NCI-H1930 (cell line): ENCODE measurements at regions not wholly inside any gene's neighbourhood (a gene's known extent, or its start where the extent isn't known, plus 50 kb on each side); places are given as distances from the start of the nearest gene placed in this dataset.
A peak's percentile ranks its signal among the peaks of the same experiment; 100 is the strongest.
"Not testable (repeated sequence)": the region's sequence is repeated elsewhere in the genome, so short reads cannot be mapped to it uniquely, and the experiment has no call there.

Experiments
- DNase-seq, 2 experiments: peaks; one replicate each; lab custom pipeline; 2025; lab: John Stamatoyannopoulos, UW

DNA sequence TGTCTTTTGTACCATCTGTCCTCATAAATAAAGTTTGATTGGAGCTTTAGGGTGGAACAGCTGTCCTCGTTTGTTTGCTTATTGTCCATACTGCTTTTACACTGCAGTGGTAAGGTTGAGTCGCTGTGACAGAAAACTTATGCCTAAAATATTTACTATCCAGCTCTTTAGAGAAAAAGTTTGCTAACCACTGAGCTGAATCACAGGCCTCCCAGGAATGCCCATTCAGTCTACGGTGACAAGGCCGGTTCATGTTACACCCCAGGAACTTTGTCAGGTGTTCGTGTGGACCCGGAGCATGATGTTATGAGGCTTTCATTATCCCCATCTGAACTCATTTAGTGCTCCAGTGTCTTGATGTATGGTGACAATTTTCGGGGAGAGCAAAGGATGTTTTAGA lies 401.1 kb downstream of the SAMD5 start:
- DNase-seq, result no peak

DNA sequence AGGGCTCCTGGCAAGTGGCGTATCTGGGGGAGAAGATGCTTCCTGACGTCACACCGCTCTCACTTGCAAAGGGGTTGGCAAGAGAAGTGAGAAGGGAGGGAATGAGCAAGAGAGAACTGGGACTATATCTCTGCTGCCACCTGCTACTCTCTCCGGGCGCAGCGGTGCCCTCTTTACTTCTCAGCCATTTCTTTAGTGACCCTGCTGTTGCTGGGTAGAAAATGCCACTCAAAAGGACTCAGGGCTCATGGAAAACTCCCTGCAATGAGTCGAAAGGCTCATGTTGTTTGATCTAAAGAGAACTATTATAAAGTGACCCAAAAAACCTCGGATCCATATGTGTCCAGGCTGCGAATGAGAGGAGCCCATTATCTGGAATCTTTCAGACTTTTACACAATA lies 401.8 kb downstream of the SAMD5 start:
- no peak for DNase-seq

DNA sequence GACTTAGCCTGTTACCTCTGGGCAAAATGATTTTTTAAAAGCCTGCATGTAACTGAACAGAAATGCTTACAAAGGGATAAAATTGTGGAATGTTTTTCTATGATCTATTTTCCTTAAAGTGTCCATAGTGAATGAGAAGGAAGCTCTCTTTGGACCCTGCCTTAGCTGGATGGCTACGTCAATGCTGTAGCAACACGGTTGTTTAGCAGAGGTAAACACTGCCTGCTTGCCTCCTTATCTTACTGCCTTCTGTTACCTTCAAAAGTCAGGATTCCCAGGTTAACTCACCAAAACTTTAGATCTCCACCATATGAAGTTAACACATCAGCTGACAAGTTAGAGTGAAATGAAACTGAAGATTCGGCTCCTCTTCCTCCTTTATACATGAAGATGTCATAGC lies 402.6 kb downstream of the SAMD5 start:
- no peak for DNase-seq

DNA sequence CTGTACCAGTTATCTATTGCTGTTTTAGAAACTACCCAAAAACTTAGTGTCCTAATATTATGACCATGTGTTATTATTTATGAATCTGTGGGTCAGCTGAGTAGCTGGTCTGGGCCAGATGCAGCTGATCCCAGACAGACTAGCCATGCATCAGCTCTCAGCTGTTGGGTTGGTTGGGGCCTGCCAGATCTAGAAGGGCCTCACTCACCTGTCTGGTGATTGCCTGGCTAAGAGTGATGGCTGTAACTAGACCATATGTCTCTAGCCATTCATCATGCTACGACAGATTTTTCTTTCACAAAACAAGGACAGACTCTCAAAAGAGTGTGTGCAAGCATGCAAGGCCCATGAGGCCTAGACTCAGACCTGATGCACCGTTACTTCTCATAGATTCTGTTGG lies 403.2 kb downstream of the SAMD5 start:
- DNase-seq, result no peak

DNA sequence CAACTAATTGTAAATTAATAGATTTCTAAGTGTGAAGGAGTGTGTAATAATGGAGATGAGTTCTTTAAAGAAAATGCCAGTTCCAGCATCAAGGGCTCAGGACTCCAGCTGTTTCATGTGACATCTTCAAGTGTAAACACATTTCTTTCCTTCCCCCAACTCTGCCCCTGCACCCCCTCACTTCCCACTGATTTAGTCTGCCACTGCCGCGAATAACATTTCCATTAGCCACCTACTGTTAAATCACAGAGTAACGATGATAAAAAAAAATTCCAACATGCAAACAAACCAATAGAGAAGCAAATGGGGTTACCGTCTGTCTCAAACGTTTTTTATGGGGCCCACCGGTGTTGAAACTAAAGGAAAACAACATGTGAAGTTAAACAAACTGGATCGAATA lies 414.3 kb downstream of the SAMD5 start:
- DNase-seq, result no peak

DNA sequence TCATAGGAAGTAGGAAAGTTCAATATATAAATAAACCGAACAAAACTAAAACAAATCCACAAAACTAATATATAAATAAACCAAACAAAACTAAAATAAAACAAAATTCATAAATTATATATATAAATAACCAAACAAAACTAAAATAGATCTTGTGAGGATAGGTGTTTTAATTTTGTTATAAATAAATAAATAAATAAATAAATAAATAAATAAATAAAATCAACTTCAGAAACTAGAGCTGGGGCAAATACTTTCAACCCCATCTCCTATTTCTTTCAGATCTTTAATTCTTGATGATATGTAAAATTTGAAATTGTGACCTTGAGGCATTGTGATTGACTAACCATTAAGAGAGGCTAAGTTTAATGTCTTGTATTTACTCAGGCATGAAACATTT lies 416.1 kb downstream of the SAMD5 start:
- no peak for DNase-seq

DNA sequence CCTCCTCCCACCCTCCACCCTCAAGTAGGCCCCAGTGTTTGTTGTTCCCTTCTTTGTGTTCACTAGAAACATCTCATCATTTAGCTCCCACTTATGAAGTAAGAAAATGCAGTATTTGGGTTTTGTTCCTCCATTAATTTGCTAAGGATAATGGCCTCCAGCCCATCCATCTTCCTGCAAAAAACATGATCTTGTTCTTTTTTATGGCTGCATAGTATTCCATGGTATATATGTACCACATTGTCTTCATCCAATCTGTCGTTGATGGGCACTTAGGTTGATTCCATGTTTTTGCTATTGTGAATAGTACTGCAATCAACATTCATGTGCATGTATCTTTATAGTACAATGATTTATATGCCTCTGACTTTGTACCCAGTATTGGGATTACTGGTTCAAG lies 416.8 kb upstream of the SASH1 start:
- DNase-seq, result no peak

DNA sequence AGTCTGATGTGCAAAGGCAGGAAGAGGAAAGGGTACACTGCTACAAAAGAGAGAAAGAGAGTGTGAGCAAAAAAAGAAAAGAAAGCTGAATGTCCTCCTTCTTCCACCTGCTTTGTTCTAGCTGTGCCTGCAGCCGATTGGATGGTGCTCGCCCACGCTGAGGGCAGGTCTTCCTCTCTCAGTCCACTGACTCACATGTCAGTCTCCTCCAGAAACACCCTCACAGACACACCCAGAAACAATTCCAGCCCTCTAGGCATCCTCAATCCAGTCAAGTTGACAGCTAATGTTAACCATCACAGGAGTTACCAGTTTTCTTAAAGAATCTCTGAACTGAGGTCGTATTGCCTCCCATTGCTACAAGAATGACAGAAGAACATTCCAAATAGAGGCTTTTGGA lies 411.9 kb upstream of the SASH1 start:
- no peak for DNase-seq

DNA sequence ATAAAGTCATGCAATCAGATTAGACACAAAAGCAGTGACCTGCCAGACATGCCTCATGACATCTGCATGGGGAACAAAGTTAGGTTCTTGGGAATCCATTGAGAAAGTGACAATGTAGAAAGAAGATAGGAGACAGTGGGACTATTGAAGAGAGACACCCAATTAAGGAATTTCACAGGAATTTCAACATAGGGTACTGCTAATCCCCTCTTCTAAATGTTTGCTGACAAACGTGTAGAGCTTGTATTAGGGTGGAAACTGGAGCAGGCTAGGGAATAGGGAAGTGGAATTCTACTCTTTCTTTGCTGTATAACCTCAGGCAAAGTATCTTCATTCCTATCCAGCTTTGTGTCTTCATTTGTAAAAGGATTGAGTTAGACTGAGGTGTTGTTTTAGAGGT lies 409.4 kb upstream of the SASH1 start:
- DNase-seq, result no peak

DNA sequence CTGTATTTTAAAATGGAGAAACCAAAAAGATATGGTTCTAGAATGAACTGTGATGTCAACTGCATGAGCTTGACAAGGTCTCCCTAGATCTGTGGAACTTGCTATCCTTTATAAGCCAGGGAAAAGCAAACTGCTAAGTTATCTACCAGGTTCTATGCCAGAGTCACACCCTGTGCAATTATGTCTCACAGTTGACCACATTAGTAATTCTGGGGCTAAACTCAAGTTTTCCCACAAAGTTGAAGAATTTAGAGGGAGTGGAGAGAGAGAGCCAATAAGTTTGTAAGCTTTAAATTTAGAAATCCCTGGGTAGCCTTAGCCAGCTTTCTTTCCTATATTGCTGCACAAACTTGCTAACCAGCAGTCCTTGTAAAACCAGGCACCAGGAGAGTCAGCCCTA lies 407.0 kb upstream of the SASH1 start:
- DNase-seq, result no peak

DNA sequence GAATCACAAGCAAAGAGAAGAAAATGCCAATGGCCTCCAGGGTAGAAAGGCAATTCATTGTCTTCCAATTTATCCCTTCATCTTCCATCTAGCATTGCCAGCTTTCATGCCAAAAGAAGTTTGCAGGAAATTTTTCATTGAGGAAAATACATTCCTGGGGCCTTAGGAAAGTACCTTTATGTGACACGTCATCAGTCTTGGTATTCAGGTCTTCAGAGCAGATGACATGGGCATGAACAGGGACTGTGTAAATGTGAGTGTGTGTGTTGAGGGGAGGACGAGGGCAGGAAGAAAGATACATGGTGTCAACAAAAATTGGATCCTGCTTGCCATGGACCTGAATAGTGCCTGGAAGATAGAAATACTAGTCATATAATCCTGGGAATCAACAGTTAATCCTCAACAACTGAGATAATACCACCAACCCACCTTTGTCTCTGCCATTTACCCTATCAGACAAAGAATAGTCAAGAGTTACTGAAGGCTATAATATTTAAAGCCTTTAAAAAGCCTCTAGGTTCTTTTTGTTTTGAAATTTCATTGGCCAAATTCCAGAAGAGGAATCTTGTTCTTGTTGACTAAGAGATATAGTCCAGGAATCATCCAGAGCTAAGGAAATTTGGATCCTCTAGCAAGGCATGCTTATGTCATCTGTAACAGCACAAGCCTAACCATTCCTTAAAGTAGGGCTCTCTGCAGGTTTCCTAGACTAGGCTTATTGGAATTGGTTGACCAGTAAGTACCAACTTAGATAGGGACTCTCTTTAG lies 405.8 kb upstream of the SASH1 start:
- DNase-seq, result no peak

DNA sequence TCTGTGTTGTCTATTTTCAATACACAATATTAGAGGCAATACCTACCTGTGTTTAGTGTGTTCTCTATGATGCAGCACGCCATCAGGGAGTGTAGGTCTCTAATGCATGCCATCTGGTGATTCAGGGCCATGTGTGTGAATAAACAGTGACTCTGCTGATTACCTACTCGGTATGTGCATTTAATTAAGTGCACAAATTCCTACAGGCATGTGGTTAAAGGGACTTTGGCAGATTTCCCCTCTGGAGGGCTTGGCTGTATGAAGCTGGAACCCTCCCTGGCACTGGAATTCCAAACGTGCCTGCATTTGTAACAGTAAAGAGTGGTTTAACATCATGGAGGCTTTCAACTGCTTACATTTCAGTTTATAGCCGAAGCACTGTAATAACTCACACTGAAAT lies 401.5 kb upstream of the SASH1 start:
- no peak for DNase-seq

DNA sequence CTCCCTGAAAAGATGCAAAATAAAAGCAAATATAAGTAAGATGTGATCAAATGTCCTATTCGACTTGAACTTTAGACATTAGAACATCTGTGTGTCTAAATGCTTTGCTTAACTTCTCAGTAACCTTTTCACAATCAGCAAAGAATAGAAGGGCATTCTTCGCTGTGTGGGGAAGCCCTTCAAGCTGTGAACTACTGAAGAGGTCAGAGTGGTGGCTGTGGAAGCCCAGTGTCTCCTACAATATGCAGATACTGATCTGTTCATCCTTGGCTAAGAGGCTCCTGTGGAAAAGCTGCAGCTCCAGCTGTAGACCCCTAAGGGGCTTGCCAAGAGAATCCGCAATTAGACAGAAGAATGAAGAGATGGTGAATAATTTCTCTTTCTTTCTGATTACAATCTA lies 400.3 kb upstream of the SASH1 start:
- no peak for DNase-seq

DNA sequence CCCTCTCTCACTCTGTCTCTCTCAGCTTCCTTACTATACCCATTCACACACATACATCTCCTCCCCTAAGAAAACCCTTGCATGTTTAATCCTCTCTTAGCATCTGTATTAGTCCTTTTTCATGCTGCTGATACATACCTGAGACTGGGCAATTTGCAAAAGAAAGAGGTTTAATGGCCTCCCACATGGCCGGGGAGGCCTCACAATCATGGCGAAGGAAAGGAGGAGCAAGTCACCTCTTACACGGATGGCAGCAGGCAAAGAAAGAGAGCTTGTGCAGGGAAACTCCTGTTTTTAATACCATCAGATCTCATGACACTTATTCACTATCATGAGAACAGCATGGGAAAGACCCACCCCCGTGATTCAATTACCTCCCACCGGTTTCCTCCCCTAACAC lies 398.5 kb upstream of the SASH1 start:
- no peak for DNase-seq

DNA sequence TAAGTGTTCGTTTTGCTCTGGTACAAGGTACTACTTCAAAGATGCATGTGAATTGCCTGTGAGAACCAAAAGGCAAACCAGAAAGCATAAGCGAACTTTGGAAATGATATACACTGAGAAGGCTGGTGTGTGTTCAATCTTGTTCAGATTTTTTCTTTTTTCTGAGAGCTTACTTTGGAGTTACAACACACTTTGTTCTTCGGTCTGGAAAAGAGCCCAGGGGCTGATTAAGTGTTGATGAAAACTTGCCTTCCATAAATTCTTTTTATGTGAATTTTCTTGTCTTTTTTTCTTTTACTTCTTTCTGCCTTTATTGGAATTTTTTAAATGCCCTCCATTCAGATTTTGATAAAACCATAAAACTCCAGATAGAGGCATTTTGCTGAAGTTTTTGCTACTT lies 395.1 kb upstream of the SASH1 start:
- no peak for DNase-seq

DNA sequence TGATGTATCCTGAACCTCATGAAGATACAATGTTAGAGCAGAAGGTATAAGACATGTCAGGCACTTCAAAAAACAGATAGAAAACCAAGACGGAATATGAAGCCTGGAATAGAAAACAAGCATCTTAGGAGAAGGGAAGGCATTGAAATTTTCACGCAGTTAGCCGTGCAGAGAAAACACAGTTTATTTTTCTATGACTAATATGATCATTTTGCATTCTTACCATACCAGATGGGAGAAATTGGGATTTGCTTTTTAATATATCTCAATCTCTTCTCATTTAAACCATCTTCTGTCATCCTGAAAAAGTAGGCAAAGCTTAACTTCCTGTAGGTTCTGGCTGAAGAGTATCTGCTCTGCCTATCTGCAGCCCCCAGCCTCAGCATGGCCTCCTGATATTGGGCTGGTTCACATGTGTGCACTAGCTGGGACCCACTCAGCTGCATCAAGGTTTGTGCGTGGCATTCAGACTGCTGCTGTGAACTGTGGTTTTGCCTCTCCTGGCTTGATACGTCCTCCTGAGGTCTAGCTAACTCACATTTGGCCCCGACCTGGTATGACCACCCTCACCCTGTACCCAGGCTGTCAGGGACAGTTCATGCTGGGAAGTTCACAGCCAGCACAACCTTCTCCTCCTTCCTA lies 392.5 kb upstream of the SASH1 start:
- no peak for DNase-seq

DNA sequence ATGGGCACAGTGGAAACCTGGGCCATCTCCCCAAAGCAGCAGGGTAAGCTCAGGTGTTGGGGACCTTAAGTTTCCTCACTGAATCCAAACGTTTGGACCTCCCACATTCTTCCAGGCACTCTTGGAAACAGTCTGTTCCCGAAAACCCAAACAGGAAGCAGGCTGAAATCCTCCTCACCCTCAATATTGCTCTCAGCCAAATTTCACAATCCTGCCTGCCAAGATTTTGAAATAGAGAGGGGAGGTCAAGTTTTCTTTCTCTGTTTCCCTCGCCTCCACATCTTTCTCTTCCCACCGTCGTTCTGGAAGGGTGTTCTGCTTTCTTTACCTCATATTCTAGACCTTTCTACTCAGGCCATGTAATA lies 392.0 kb upstream of the SASH1 start:
- no peak for DNase-seq

DNA sequence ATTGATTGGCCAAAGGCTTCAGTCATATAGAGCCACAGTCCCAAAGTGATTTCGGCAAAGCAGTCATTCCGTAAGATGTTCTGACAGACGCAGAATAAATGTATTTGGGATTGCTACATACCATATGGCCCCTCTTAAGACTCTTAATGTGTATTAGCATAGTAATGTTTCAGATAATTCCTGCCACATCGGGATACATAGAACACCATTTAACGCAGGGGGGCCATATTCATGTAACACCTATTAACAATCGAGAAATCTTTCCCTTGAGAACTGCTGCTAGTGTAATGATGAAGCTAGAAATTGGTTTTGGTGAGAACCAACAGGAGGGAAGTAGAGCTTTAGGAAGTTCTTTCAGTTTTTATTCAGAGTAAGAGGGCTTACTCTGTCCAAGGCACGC lies 390.9 kb upstream of the SASH1 start:
- DNase-seq, result no peak

DNA sequence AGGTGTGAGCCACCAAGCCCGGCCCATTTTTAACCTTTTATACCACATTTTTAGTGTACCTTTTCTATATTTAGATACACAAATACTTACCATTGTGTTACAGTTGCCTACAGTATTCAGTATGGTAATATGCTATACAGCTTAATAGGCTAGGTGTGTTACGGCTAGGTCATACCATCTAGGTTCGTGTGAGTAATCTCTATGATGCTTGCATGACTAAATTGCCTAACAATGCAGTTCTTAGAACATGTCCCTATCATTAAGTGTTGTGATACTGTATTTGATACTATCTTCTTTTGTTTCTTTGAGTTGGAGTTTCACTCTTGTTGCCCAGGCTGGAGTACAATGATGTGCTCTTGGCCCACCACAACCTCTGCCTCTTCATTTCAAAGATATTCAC lies 387.7 kb upstream of the SASH1 start:
- DNase-seq, result no peak

DNA sequence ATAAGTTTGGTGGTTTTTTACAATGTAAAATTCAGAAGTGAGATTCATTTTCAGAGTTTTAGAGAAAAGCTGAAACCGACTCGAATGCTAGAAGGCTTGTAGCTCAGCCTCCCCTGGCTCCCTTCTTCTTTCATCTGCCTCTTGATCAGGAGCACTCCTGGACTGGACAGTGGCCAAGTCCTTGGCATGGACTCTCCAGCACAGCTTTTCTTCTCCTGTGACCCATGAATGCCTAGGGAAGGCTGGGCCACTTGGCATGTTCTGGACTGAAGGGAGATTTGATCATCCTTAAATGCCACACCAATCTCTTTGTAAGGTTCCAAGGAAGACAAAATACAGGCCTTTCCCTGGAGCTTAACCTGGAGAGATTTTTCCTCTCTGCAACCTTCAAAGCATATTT lies 384.0 kb upstream of the SASH1 start:
- no peak for DNase-seq

DNA sequence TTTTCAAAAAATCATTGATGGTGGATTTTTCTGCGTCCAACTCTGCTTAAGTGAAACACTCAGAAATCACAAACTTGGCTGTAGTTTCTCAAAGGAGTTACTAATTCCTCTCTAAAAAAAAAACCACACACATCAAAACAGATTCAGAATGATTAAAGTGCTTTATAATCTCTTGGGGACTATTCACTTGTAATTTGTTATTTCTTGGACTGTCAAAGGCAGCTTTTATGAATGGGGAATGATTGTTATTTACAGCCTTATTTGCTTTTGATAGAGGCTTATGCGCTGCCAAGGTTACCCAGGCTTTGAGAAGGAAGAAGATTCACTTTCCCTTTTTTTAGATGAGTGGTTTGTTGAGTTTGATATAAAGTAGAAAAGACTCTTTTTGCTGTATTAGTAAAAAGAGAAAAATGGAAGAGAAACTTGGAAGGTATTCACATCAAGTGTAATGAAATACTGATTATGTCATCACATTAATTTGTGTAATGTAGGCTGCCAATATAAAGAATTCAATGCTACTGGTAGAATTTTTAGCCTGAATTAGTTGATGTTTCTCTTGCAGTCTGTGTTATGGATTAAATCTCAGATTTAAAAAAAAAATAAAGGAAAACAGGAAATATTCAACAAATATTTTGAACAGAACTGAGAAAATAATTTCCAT lies 381.0 kb upstream of the SASH1 start:
- DNase-seq, result no peak

DNA sequence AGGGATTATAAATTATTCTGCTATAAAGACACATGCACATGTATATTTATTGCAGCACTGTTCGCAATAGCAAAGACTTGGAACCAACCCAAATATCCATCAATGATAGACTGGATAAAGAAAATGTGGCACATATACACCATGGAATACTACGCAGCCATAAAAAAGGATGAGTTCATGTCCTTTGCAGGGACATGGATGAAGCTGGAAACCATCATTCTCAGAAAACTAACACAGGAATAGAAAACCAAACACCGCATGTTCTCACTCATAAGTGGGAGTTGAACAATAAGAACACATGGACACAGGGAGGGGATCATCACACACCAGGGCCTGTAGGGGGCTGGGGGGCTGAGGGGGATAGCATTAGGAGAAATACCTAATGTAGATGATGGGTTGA lies 377.2 kb upstream of the SASH1 start:
- not testable (repeated sequence) for DNase-seq

DNA sequence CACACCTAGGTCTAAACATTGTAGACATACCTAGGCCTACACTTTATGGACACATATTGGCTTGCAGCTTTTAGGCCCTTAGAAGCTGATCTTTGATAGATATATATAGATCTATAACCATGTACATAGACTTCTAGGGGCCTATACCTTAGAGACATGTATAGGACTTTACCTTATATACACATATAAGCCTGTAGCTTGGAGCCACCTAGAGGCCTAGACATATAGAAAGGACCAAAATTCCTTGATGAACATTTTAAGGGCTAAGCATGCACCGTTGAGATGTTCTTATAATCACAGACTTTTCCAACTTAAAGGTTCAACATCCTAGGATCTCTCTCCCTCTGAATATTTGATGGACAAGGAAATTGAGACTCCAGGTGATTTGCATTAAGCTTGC lies 371.7 kb upstream of the SASH1 start:
- peak in 1 of 2 experiments; percentile 0 for DNase-seq

DNA sequence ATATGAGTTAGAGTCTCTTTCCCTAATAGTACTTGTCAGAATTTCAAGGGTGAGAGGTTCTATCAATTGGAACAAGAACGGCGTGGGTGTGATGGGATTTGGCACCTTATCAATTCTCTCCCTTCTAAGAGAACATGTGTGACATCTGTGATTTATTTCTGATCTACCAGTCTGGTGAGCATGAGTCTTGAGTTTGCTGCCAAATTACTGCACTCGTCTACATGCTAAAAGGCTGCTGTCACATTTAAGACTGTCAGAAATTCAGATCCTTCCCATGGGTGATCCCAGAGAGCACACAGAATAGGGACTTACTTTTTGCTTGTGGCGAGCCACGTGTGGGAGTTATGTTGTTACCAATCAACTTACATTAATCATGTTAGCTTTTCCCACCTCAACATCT lies 370.2 kb upstream of the SASH1 start:
- no peak for DNase-seq
